AG04449 (cell line): ENCODE measurements at regions not wholly inside any gene's neighbourhood (a gene's known extent, or its start where the extent isn't known, plus 50 kb on each side); places are given as distances from the start of the nearest gene placed in this dataset.
"Not testable (repeated sequence)": the region's sequence is repeated elsewhere in the genome, so short reads cannot be mapped to it uniquely, and the experiment has no call there.

ENCODE experiments used
- CTCF ChIA-PET: fragments of 350-600 bp; formaldehyde crosslinking; extraction: SDS; loops from one replicate; lab custom pipeline; 2021; ENCODE audit warnings: antibody characterized with exemption; lab: Yijun Ruan, JAX
- POLR2A ChIA-PET: fragments of 400-600, 350-600 bp; formaldehyde crosslinking; extraction: SDS; loops from one replicate; lab custom pipeline; 2020; ENCODE audit warnings: antibody characterized with exemption, inconsistent platforms; lab: Yijun Ruan, JAX
- DNase-seq: peaks from one replicate; pipeline ENCODE4 v3.0.0-alpha.2; 2010; ENCODE audit warnings: low read depth, low spot score
- H3K4me3 ChIP-seq: 2 replicates; pipeline ENCODE4 v1.5.1; 2011; ENCODE audit warnings: low read depth, mild to moderate bottlenecking, control low read depth, low read length
- CTCF ChIP-seq: IDR thresholded peaks from one replicate; pipeline ENCODE4 v1.5.1; 2011; ENCODE audit warnings: mild to moderate bottlenecking, moderate library complexity, low read length, control low read depth, inconsistent platforms; ENCODE audit not compliant: insufficient read depth; ENCODE audit errors: missing control alignments

GRCh38 chrX:106220177-106220576 is 52.1 kb downstream of the PWWP3B start:
- no peak for DNase-seq
- no peak for TF ChIP-seq CTCF
- H3K4me3 ChIP-seq = no peak overlapping the region
- ChIA-PET CTCF (no interaction called here), POLR2A (no interaction called here)

GRCh38 chrX:106243376-106243775 is 75.3 kb downstream of the PWWP3B start:
- POLR2A ChIA-PET = no interaction called here
- H3K4me3 ChIP-seq = no peak overlapping the region
- no peak for TF ChIP-seq CTCF
- DNase-seq = no peak
- CTCF ChIA-PET = no interaction called here

- CTCF ChIA-PET = no interaction called here
- DNase-seq = no peak
Measured at GRCh38 chrX:106246511-106246910, 78.4 kb downstream of the PWWP3B start.

GRCh38 chrX:106247162-106247561 is 79.1 kb downstream of the PWWP3B start:
- CTCF ChIA-PET = no interaction called here
- no peak for DNase-seq
- no peak overlapping the region for H3K4me3 ChIP-seq
- POLR2A ChIA-PET = no interaction called here
- TF ChIP-seq CTCF = no peak

More at GRCh38 chrX:106246511-106246910, 78.4 kb downstream of the PWWP3B start:
- no peak for TF ChIP-seq CTCF
- no peak overlapping the region for H3K4me3 ChIP-seq
- POLR2A ChIA-PET = no interaction called here

- TF ChIP-seq CTCF = no peak
- POLR2A ChIA-PET = no interaction called here
- CTCF ChIA-PET = no interaction called here
- H3K4me3 ChIP-seq = no peak overlapping the region
- no peak for DNase-seq
Measured at GRCh38 chrX:106249706-106250379, 81.7 kb downstream of the PWWP3B start.

GRCh38 chrX:106263817-106264216 is 95.7 kb downstream of the PWWP3B start:
- no peak for DNase-seq
- no peak for TF ChIP-seq CTCF
- ChIA-PET CTCF (no interaction called here), POLR2A (no interaction called here)
- H3K4me3 ChIP-seq = no peak overlapping the region

GRCh38 chrX:106273947-106274587 is 106.0 kb downstream of the PWWP3B start:
- H3K4me3 ChIP-seq, CTCF ChIA-PET, POLR2A ChIA-PET: not testable (repeated sequence)

GRCh38 chrX:106275172-106275571 is 107.1 kb downstream of the PWWP3B start:
- DNase-seq, CTCF ChIA-PET, POLR2A ChIA-PET, H3K4me3 ChIP-seq: not testable (repeated sequence)

More at GRCh38 chrX:106273947-106274587, 106.0 kb downstream of the PWWP3B start:
- not testable (repeated sequence) for DNase-seq
